HG03342 (cell line): ENCODE measurements at regions not wholly inside any gene's neighbourhood (a gene's known extent, or its start where the extent isn't known, plus 50 kb on each side); places are given as distances from the start of the nearest gene placed in this dataset.
"Not testable (repeated sequence)": the region's sequence is repeated elsewhere in the genome, so short reads cannot be mapped to it uniquely, and the experiment has no call there.

Experiments used
- ATAC-seq: cut with Tn5 transposase; IDR thresholded peaks from one replicate; pipeline ENCODE4 v1.9.1; 2021; ENCODE audit warnings: mild to moderate bottlenecking, moderate library complexity; ENCODE audit not compliant: unreplicated experiment

DNA sequence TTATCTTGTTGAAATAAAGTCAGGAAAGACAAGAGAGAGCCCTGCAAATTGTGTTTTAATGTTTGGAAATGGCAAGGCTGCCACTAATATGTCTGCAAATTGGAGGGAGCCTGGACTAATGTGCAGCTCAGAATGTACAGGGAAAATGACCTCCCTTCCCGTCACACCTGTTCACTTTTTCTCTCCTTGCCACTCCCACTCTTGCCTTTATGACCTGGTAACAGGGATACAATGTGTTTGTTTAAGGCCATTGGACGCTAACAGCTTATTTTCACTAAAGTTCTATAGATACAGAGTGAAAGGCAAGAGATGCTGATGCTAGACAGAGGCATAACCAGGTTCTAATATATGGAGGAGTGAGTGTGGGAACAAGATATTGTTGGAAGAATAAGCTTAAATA lies 203.9 kb downstream of the RAB38 start:
- ATAC-seq, result no peak

DNA sequence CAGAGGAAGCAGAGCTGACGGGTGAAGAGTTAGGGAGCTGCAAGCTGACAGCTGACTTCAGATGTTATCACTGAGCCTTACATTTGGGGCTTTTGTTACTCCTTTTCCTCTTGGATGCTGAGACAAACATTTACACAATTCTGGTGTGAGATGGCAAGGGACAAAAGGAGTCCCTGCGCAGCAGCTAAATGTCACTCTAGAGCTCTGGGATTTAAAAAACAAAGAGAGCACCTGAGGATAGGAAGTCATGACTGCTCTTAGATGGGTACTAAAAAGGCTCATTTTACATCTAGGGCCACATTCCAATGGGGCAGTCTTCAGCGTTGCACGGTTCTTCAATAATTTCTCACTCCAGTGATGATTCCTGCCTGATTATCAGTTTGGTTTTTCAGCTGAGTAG lies 204.5 kb downstream of the RAB38 start:
- no peak for ATAC-seq

GRCh38 chr11:87967459-87967858 lies 207.8 kb downstream of the RAB38 start:
- no peak for ATAC-seq

- no peak for ATAC-seq
Observed at GRCh38 chr11:87966694-87967093, 208.5 kb downstream of the RAB38 start.

DNA sequence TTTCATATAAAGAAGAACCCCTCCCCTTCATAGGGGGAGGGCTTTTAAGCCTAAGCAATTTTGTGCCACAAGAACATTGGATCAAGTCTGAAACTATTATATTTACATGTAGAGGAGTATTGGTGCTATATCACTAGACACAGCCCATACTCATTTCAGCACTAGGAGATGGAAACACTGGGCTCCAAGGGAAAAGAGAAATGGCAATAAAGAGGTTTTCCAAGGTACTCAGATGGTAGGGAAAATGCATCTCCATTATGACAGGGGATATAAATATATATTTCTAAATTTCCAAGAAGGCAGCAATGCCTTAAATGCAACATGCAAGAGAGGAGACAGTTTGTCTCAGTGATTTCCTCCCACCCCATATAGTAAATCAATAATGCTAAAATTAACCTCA lies 209.0 kb downstream of the RAB38 start:
- no peak for ATAC-seq

DNA sequence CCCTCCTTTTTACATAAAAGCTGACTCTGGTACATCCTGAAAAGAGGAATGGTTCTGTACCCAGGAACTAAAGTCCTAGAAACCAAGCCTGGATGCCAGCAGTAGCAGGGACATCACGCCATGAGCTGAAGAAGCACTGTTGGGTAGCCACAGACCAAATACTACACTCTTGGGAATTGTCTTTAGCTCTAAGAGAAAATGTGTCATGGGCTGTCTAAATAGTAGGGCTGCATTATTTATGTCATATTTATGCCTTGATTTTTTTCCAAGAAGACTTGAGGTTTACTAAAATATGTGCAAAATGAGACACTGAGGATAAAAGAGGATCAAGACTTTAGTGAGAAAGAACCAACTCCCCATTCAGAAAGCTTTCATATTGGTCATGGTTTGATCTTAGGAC lies 213.6 kb downstream of the RAB38 start:
- no peak for ATAC-seq

DNA sequence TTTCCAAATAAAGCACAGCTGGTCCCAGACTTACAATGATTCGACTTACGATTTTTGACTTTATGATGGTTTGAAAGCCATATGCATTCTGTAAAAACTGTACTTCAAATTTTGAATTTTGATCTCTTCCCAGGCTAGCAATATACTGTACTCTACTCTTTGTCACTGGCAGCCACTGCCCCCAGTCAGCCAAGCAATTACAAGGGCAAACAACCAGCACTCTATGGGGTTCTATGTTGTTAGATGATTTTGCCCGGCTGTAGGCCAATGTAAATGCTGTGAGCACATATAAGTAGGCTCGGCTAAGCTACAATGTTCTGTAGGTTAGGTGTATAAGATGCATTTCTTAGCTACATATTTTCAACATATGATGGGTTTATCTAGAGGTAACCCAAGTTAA lies 217.3 kb downstream of the RAB38 start:
- ATAC-seq, result no peak

DNA sequence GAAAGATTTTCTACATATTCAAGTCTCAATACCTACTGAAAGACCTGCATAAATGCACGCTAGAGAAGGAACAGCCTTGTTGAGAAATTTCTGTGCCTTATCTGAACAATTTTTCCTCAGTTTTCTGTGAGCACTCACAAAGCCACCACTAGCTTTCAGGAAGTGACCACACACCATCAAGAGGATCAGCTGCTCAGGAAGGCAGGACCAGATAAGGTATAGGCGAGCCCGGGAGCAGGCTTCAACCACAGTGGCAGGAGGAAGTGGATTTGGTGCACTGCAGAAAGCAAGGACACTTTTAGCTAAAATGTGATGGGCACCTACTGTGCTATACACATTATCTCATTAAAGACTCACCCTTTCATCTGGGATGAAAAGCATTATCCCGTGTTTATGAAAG lies 220.8 kb downstream of the RAB38 start:
- no peak for ATAC-seq

DNA sequence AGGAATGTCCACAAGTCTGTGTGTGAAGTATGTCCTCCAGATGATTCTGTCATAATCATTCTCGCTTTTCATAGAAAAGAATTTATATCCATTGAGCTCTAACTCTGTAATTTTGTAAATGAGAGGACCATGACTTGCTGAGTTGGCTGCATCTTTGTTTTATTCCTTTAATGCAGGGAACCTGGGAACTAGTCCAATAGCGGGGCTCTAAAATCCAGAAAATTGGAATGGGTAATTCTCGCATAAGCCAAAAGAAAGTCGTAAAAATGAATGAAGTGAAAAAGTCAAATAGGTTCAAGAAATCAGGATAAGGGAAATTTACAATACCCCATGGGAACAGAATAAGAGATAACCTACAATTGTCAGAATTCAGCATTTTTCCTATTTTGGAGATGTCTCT lies 232.5 kb downstream of the RAB38 start:
- ATAC-seq, result no peak

GRCh38 chr11:87934182-87934581 lies 241.1 kb downstream of the RAB38 start:
- no peak for ATAC-seq

- ATAC-seq, result no peak
Observed at GRCh38 chr11:87926250-87926970, 248.8 kb downstream of the RAB38 start.

- ATAC-seq, result no peak
Observed at GRCh38 chr11:87924125-87924524, 251.1 kb downstream of the RAB38 start.

- no peak for ATAC-seq
Observed at GRCh38 chr11:87917111-87917510, 258.1 kb downstream of the RAB38 start.

DNA sequence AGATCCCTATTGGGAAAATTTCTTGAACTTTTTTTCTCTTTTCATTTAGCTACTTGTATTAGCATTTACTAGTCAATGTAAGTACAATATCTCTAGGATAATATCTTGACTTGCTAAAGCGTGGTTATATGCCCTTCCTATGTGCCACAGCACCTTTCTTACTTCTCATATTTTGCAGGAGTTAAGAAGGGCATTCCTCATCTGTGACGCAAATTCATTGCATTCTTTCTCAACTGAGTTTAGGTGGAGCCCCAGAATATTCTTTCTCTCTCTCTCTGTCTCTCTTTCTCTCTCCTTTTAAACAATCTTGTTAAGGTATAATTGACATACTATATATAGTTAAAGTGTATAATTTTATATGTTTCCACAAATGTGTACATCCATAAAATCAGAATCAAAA lies 266.1 kb downstream of the RAB38 start:
- no peak for ATAC-seq

DNA sequence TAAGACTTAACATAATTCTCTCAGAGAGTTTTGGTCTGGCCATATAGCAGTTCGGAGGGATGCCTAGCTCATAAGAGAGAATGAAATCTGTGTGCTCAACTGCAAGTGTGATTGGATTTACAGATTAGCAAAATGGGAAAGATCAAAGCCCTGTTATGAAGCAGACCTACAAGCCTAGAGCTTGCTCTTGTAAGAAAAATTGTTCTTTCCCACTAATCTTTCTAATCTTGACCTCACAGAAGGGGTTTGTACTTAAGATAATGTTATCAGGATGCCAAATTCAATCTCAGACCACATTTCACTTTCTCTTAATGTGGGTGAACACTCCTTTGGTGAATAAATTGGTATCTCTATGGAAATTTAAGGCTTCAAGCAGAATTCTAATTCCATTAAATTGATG lies 267.2 kb downstream of the RAB38 start:
- no peak for ATAC-seq

DNA sequence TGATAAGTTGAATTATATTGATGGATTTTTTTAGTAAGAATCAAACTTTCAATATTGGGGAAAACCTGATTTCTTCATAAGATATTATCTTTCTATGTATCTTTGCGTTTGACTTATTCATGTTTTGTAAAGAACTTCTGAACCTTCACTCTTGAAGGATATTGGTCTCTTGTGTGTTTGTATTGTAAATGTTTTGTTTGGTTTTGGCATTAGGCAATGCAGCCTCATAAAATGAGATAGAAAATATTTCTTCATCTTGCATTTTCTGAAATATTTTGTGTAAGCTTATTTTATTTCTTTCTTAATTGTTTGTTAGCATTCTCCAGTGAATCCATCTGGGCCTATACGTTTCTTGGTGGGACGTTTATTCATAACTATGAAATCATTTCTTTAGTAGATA lies 271.9 kb downstream of the RAB38 start:
- ATAC-seq, result no peak

- no peak for ATAC-seq
Observed at GRCh38 chr11:87901341-87901740, 273.9 kb downstream of the RAB38 start.

DNA sequence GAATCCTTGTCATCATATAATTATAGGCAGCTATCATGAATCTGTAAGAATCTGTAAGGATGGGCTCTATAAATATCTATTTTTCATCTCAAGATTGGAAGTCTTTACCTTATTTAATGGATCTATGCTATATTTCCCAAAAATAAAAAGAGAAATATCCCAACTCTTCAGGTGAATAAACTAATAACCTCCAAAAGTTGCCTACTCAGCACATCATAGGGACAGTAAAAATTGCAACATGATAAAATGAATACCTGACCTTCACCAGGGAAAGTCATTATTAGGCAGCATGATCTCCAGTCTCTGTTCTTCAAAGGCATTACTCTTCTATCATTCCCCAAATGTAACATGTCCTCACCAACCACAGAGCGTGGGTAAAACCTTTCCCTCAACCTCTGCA lies 277.3 kb downstream of the RAB38 start:
- no peak for ATAC-seq

DNA sequence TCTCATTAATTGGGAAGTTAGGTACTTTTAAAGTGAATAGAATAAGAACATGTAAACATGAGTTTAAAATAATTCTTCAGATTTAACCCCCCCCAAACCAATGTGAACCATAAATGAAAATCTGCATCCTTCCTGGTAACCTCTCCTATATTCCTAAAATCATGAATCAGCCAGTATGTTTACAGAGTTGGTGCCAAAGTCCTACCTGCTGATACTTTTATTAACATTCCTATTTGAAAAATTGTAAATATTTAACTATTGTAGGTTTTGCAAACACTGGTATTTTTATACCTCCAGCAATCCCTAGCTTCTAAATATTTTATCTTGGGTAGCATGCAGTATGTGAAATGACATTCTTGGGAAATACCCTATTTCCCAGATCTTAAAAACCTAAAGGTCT lies 278.2 kb downstream of the RAB38 start:
- no peak for ATAC-seq

DNA sequence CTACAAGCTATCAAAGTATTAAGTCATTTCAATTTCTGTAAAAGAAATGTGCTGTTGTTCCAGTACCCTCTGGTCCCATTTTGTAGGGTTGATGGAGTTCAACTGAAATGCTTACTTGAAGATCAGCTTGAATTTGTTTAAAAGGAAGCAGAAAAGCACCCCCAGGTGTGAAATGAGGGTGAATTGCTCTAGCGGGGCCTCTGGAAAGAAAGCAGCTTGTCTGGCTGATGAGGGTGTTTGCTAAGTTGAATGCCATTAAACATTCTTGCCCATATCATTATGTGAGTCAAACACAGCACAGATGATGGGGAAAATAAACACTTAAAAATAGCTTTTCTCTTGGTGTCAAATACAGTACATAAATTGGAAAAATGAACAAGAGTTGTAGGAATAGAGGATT lies 280.3 kb downstream of the RAB38 start:
- ATAC-seq, result no peak

DNA sequence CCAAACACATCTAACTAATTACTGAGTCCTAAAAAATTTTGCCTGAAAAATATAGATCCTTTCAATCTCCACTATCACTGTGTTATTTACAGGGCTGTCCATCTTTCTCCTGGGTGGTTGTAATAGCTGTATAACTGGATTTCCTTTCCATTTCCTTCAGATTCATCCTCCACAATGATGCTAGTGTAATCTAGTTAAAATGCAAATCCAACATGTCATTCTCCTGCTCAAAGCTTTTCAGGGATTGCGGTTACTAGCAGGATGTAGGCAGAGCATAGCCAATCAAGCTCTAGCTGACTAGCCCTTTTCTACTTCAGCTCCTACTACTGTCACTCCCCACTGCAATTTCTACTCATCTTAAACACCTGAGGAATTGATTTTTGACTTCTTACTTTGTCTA lies 283.0 kb downstream of the RAB38 start:
- no peak for ATAC-seq

DNA sequence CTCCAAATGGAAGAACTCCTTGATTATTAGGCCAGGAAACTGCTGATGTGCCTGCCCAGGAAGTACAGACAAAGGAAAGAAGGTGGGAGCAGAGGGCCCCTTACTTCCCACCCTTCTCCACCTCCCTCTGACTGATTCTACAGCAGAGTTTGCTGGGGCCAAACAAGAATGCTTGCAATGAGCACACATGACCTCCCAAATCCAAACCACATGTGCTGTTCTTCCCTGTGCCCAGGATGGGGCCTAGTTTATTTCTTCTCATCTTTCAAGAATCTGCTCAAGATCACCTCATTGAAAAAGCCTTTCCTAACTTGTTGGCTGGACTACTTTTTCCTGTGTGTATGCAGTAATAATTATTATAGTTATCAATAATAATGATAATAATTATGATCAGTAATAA lies 286.1 kb downstream of the RAB38 start:
- no peak for ATAC-seq

GRCh38 chr11:87885084-87885483 lies 290.2 kb downstream of the RAB38 start:
- ATAC-seq, result not testable (repeated sequence)
